HG03280 (cell line): ENCODE measurements at regions not wholly inside any gene's neighbourhood (a gene's known extent, or its start where the extent isn't known, plus 50 kb on each side); places are given as distances from the start of the nearest gene placed in this dataset.
"Not testable (repeated sequence)": the region's sequence is repeated elsewhere in the genome, so short reads cannot be mapped to it uniquely, and the experiment has no call there.

Experiments used
- ATAC-seq: cut with Tn5 transposase; IDR thresholded peaks from one replicate; pipeline ENCODE4 v1.9.1; 2021; ENCODE audit warnings: mild to moderate bottlenecking, moderate library complexity; ENCODE audit not compliant: unreplicated experiment

DNA sequence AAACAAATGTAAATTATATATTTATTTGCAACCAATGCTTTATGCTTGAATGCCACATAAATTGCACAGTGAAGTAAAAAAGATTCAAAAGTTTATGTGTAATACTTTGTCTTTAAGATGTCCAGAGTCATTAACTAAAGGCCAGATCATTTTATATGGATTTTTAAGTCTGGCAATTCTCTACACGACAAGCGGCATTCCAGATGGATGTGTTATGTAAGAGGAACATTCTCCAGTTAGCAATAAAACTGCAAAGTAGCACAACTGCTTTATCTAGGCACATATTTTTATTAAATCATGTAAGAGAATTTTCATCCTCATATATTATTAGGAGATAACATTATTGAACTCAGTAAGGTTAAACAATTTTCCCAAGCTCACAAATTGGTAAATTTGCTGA is 1717.7 kb upstream of the SEL1L start:
- ATAC-seq = no peak

DNA sequence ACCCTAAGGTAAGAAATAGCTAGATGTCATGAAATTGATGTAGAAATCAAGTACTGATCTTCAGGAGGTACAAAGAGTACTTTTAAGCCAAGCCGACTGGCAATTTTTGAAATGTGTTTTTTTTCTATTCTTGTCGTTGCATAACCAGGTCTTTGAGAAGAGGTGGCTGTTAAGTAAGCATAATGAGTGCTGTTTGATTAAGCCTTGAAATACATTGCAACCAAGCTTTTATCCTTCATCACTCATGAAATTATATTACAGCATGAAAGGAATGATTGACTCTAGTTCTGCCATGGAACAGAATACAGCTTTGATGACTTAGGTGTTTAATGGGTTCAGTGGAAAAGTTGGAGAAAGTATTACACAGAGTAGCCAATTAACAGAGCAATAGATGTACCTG is 1720.2 kb upstream of the SEL1L start:
- ATAC-seq = no peak

DNA sequence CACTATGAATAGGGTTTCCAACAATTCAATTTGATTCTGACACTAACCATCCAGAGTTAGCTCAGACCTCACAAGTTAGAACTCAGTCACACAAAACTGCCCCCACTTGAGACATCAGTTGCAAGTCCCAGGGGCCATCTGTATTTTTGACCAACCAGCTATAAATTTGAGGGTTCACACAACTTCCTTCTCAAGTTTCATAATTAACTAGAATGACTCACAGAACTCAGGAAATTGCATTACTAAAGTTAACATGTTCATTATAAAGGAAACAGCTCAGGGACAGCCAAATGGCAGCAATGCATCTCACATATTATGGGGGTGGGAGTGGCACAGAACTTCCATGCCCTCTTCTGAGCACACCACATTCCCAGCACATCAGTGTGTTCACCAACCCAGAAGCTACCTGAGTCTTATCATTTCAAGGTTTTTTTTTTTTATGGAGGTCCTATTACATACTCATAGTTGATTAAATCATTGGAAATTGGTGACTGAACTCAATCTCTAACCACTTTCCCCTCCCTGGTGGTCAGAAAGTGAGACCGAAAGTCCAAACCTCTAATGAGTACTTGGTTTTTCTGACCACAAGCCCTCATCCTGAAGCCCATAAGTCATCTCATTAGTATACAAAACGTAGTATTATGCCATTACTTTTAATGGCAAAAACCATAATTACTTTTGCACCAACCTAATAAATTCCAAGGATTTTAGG is 1721.5 kb upstream of the SEL1L start:
- peak; percentile 45 for ATAC-seq

DNA sequence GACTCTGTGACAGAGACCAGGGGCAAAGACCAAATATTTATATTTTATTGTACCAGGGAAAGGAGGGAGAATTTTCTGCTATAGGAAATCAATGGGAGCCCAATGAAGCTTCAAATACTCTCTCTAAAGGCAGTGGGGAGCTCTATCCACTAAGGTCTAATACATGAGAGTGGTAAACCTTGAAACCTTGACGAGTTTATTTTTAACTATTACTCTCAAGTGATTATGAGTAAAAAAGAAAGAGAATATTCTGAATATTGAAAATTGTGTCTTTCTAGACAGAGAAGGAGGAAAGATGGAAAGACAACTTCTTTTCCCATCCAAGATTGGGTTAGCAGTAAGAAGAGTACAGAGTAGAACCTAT is 1722.1 kb upstream of the SEL1L start:
- no peak for ATAC-seq

DNA sequence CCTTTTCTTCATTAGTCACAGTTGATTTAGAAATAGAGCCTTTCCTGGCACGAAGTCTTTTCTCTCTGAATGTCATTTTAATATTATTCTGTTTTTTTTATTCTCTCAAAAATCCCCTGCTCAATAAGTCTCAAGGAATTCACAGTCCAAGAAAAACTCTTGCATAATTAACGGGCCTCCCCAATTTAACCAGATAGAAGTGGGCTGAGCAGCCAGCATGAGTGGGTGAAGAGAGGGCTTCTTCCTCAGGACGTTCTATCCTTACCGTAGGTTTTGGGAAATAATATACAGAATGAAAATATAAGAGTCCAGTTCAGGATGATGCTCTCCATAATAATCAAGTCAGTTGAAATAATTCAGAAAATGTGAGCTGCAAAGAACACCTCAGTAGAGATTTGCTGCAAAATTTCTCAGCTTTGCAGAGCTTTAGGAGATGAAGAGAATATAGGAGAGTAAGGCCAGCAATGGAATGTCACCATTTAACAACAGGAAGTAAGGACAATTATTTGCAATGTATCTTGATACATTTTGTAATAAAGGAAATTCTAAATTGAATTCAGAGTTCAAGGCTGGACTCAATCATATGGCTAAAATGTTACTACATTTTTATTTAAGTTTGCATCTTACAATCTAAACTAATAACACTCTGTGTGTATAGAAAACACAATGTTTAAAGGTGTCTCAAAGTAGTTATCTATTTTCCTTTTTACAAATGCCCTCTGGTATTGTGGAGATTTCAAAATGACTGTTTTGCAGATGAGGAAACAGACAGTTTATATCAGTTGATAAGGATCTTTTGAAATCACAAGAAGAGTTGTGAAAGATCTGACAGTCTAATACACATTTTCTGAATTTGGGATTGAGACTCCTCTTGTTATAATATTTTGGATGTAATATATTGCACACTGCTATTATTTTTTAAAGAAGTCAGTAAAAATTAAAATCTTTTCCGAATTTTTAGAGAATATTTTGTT is 1724.1 kb upstream of the SEL1L start:
- no peak for ATAC-seq

DNA sequence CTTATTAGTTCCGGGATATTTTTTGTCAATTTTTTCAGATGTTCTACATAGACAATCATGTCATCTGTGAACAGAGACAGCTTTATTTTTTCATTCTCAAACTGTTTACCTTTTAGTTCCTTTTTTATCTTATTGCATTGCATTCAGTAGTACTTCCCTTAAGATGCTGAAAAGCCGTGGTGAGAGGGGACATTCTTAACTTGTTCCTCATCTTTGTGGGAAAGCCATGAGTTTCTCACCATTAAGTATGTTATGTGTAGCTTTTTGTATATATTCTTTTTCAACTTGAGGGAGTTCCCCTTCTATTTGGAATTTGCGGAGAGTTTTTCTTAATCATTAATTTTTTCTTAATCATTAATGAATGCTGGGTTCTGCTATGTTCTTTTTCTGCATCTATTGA is 1727.1 kb upstream of the SEL1L start:
- ATAC-seq = no peak

DNA sequence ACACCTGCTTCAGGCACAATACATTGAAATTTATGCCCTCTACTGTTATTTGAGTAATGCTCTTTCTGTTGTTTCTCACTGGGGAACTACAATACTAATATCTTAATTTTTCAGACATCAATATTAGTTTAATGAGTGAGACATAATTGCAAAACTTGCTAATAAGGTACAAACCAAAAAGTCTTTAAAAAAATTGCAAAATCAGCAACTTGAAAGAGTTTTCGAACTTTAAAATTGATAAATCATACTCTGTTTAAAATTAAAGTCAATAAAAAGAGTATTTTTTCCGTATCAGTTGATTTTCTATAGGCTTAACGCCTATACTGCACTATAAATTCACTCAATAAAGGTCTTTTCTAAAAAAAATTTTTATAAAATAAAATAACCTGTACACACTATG is 1735.9 kb upstream of the SEL1L start:
- no peak for ATAC-seq

DNA sequence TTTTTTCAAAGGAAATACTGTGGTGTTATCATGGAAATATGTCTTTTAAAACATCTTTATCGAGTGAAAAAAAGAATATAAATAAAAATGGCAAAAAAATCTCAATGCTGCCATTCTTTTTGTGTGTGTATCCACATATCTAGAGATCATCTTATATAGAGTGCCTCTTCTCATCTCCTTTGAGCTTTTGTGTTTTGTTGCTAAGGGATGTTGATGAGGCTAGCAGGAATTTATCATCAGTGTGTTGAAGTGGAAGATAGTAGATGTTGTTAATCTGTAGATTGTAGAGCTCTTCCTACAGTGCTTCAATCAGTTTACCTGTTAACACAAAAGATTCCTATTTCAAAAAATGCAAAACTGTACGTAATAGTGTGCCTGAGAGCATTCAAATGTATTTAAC is 1738.0 kb upstream of the SEL1L start:
- no peak for ATAC-seq

DNA sequence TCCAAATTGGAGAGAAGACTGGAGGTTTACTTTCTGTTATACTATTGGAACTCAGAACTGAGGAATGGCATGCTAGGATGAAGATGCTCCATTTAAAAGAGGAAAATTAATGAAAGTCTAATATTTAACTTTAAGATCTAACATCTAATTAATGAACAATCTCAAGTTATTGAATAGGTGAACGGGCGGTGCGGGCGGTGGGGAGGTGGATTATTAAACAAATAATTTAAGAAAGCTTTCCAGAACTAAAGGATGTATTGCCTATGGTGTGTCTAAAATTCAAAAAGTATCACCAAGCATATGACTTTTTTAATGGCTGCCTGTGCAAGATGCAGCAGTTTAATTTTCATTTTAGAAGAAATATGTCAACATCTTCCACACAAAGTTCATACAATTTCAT is 1747.1 kb upstream of the SEL1L start:
- no peak for ATAC-seq

DNA sequence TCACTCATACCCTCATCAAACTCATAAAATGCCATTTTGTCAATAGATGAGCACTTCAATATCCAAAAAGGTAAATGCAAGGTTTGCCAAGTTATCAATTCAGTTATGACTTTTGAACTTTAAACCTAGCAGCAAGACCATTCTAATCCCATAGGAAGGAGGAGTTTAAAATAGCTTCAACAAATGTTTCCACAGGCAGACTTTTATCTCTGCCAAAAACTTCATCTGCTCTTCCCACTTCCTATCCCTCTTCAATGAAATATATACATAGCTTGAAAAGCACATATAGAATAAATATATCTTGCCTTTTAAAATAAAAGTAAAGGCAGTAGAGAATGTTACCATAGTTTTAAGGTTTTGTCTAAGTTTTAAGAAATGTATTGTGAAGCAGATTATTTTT is 1749.1 kb upstream of the SEL1L start:
- no peak for ATAC-seq

DNA sequence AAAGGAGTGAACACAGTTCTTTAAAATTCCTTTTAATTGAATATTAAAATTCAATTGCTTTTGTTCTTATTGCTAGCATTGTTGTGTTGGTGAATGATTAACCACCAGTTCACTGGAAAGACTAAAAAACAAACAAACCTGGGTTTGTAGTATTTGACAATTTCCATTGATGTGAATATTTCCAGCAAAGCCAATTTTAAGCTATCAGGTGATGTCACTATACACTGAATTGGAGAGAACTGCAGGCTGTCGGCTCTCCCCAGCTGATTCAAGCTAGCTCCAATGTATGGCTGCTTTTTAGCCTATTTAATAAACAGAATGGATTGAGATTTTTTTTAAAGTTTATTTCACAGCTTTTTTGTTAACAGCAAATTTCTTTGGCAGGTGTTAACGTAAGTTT is 1753.6 kb upstream of the SEL1L start:
- ATAC-seq = no peak

DNA sequence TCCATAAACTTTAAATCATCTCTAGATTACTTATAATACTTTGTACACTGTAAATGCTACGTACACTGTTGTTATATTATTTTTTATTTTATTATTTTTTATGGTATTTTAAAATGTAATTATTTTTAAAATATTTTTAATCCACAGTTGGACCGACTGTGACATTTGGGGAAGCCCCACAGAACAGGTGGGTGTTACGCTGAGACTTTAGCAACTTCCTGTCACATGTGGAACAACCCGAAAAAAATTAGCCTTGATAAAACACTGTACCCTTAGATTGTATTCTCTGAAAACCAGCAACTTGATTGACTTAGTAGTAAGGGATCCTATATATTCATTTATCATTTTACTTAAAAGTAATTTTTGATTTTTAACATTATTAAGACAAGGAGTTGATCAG is 1755.7 kb upstream of the SEL1L start:
- ATAC-seq = no peak

DNA sequence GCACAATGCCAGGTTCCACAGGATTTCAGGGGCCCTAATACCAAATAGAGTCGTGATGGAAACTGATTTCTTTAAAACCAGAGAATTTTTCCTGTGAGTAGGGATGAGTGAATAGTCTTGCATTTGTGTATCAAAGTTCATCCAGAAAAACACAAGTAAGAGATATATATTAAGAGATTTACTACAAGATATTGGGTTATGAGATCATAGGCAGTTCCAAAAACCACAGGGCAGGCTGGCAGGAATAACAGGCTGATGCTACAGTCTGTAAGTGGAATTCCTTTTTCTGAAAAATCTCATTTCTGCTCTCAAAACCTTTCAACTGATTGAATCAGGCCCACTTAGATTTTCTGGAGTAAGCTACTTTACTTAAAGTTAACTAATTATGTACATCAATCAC is 1756.2 kb upstream of the SEL1L start:
- ATAC-seq = no peak

DNA sequence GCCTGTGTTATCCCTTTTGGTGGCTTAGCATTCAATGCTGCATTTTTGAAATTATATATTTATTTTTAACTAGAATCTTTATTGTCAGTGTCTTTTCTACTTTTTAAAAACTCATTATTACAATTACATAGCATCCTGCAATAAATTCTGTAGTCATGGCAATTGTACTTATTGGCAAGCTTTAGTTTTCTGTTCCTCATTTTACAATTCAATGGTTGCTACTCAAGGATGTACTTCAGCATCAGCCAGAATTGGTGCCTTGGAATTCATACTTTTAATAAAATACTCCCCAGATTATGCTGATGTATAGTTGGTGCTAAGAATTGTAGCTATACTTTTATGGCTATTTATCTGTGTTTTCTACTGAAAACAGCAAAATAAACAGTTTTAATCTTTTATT is 1756.8 kb upstream of the SEL1L start:
- ATAC-seq = no peak

DNA sequence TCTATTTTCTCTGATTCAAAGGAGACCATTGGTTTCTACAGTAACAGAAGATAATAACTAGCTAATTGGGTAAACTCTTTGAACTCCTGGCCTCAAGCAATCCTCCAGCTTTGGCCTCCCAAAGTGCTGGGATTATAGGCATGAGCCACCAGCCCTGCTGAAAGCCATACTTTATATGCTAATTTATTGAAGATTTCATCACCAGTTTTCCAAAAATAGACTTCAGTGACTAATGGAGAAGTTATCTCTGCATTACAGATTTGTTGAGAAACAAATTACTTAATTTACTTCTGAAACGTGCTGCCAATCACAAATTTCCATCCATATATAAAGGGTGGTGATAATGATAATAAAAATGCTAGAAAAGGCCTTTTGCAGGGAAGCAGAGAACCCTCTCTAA is 1758.1 kb upstream of the SEL1L start:
- ATAC-seq = no peak

DNA sequence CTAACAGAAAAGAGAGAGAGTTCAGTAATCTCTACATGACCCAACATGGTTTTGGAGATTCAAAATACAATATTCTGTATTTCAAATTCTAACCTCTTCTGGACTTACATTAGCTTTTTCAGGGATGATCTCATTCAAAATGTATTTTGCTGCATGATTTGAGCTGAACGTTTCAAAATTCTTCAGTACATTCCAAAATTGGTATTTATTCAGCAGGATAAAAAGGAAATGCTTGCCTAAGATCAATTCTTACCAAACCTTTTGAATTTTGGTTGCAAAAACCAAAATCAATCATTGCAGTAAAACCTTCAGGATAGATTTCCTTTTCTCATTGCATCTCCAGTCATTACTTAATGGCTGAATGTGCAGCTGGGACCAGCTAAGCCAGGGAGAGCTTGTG is 1761.3 kb upstream of the SEL1L start:
- ATAC-seq = no peak

DNA sequence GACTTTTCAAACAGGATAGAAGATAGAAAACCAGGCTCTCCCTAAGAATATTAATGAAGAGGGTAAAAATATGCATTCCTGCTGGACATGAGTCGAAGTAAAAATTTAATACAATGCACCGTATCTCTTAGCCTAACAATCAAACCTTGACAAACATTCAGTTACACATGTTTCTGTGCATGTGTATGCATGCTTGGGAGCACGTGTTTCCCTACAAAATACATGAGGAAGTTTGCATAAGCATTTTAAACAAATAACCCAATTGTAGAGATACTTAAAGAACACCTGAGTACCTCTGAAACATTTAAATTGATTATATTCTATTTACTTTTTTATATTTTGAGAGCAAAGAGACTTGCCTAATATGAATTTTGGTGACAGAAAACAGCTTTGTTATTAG is 1763.7 kb upstream of the SEL1L start:
- no peak for ATAC-seq

DNA sequence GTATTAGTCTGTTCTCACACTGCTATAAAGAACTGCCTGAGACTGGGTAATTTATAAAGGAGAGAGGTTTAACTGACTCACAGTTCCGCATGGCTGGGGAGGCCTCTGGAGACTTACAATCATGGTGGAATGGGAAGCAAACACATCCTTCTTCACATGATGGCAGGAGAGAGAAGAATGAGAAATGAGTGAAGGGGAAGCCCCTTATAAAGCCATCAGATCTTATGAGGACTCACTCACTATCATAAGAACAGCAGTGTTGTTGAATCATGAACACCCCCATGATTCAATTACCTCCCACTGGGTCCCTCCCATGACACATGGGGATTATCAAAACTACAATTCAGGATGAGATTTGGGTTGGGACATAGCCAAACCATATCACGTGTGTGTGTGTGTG is 1764.4 kb upstream of the SEL1L start:
- ATAC-seq = not testable (repeated sequence)

DNA sequence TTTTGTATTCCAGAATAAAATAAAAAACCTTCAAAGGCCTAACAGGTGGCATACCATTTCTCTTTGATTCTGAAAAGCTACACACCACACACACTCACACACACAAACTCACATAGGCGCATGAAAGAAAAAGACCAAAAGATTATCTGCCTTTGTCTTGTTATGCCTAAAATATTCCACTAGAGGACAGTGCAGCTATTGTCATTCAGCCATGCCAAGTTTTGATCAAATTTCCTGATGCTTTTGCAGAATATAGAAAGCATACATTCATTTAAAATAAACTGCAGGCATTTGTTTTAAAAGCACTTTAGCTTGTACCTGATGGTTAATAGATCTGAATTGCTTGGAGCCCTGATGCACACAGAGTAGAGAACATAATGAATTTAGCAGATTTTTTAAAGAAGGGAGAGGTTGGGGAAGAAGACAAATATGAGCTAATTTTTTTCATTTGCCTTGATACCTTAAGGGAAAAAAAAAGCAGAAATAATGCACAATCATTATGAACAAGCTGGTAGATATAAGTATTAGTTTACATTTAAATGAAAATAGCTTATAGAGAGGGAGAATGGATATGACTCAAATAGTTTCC is 1766.9 kb upstream of the SEL1L start:
- no peak for ATAC-seq

DNA sequence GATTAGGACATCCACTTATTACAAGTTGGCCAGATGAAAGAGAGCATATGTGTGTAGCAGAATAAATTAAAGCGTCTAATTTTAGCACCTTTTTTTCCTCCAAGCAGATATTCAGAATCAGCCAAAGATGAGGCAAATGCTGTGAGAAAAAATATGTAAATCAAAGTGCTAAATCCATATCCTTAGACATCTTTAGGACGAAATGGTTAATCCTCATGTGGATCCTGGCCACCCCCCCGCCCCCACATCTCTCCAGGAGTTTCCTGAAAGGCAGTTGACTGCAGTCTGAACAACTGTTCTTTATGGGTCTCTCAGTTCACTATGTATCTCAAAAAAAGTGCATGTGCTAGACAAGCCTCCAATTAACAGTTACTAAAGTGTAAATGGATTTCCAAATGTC is 1768.1 kb upstream of the SEL1L start:
- no peak for ATAC-seq

DNA sequence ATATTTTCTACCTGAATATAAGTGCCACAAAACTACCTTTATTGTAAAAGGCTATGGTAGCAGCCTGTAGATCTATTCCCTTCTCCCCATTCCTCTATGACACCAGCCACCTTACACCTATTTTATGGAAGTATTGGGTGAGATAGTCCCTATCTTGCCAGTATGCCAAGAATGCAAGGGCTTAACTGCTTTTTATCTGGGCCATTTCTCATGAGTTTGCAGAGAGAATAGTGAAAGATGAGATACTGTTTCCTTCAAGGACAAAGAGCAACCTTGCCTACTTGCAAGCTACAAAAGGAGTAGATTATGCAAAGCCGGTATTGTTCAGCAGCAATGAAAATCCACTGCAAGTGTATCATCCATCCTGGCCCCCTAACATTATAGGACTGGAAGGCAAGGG is 1775.6 kb upstream of the SEL1L start:
- no peak for ATAC-seq

DNA sequence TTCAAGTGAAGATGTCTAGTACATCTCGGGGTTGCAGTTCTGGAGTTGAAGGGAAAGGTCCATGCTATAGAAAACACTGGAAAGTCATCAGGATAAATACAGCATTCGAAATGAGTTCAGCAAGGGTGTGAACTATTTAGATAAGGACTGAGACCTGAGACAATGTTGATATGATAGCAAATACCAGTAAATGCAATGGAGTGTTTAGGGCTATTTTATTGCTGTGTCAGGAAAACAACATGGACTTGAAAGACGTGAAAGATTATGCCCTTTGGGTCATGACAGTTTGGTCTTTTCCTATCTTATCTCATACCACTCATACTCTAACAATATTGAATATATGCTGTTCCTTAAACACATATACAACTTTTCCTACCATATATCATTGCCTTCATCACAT is 1776.2 kb upstream of the SEL1L start:
- ATAC-seq = no peak
